ENCODE measurements at regions not wholly inside any gene's neighbourhood (a gene's known extent, or its start where the extent isn't known, plus 50 kb on each side); places are given as distances from the start of the nearest gene placed in this dataset.

DNA sequence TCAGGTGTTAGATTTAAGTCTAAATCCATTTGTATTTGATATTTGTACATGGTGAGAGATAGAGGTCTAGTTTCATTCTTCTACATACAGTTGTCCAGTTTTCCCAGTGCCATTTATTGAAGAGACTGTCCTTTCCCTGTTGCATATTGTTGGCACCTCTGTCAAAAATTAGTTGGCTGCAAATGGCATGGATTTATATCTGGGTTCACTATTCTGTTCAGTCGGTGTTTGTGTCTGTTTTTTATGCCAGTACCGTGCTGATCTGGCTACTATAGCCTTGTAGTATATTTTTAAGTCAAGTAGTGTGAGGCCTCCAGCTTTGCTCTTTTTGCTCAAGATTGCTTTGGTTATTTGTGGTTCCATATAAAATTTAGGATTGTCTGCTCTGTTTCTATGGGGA is 176.2 kb upstream of the DMRT1 start:
- TF ChIP-seq RAD21 (IDR thresholded peaks at IDR 0.05; ENCODE audit: low read length) (no peak), MAFK (IDR thresholded peaks at IDR 0.05; ENCODE audit: low read depth, low read length) (no peak), SMC3 (IDR thresholded peaks at IDR 0.05; ENCODE audit: low read depth, low read length) (no peak), MXI1 (IDR thresholded peaks at IDR 0.05; ENCODE audit: borderline replicate concordance, low read depth, low read length) (no peak), POLR2A (IDR thresholded peaks at IDR 0.05; ENCODE audit: low read depth, low read length) (no peak), RCOR1 (IDR thresholded peaks at IDR 0.05; ENCODE audit: insufficient replicate concordance, low read length) (no peak), CEBPB (IDR thresholded peaks at IDR 0.05; ENCODE audit: low read depth, low read length) (no peak), BHLHE40 (IDR thresholded peaks at IDR 0.05; ENCODE audit: low read depth, low read length) (no peak), RFX5 (IDR thresholded peaks at IDR 0.05; ENCODE audit: low read depth, low read length) (no peak), FOS (IDR thresholded peaks at IDR 0.05; ENCODE audit: low read depth, low read length) (no peak), CHD1 (IDR thresholded peaks at IDR 0.05; ENCODE audit: low read depth, low read length) (no peak)
- TF ChIP-seq, protein P1, sequence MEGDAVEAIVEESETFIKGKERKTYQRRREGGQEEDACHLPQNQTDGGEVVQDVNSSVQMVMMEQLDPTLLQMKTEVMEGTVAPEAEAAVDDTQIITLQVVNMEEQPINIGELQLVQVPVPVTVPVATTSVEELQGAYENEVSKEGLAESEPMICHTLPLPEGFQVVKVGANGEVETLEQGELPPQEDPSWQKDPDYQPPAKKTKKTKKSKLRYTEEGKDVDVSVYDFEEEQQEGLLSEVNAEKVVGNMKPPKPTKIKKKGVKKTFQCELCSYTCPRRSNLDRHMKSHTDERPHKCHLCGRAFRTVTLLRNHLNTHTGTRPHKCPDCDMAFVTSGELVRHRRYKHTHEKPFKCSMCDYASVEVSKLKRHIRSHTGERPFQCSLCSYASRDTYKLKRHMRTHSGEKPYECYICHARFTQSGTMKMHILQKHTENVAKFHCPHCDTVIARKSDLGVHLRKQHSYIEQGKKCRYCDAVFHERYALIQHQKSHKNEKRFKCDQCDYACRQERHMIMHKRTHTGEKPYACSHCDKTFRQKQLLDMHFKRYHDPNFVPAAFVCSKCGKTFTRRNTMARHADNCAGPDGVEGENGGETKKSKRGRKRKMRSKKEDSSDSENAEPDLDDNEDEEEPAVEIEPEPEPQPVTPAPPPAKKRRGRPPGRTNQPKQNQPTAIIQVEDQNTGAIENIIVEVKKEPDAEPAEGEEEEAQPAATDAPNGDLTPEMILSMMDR (conservative IDR thresholded peaks at IDR 0.05; ENCODE audit: low read depth, low read length): no peak
- TF ChIP-seq, protein P2, sequence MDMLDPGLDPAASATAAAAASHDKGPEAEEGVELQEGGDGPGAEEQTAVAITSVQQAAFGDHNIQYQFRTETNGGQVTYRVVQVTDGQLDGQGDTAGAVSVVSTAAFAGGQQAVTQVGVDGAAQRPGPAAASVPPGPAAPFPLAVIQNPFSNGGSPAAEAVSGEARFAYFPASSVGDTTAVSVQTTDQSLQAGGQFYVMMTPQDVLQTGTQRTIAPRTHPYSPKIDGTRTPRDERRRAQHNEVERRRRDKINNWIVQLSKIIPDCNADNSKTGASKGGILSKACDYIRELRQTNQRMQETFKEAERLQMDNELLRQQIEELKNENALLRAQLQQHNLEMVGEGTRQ (IDR thresholded peaks at IDR 0.05; ENCODE audit: low read depth, low read length): no peak
- TF ChIP-seq, protein P3, sequence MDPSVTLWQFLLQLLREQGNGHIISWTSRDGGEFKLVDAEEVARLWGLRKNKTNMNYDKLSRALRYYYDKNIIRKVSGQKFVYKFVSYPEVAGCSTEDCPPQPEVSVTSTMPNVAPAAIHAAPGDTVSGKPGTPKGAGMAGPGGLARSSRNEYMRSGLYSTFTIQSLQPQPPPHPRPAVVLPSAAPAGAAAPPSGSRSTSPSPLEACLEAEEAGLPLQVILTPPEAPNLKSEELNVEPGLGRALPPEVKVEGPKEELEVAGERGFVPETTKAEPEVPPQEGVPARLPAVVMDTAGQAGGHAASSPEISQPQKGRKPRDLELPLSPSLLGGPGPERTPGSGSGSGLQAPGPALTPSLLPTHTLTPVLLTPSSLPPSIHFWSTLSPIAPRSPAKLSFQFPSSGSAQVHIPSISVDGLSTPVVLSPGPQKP (IDR thresholded peaks at IDR 0.05; ENCODE audit: borderline replicate concordance, low read depth, low read length): no peak

Data from IMR-90 (cell line).